Prostate gland (tissue), 2 donors: ENCODE measurements at regions not wholly inside any gene's neighbourhood (a gene's known extent, or its start where the extent isn't known, plus 50 kb on each side); places are given as distances from the start of the nearest gene placed in this dataset.

Experiments used
- POLR2AphosphoS5 ChIP-seq: sonication (generic); formaldehyde crosslinking; IDR thresholded peaks from one replicate; pipeline ENCODE4 v1.6.1; 2017; ENCODE audit warnings: antibody characterized with exemption
- TF ChIP-seq, protein P1 (sequence below), 4 experiments: fragments of 200-600 bp in 2 of 4; fragments of 450-650 bp in 2 of 4; sonication (generic) in 2 of 4; IDR thresholded peaks; 1 replicate in 3 of 4; 2 replicates in 1 of 4; pipeline ENCODE4 v1.5.1; 2016 to 2019; ENCODE audit warnings: antibody characterized with exemption in 4 of 4, mild to moderate bottlenecking in 2 of 4, moderate library complexity in 2 of 4

DNA sequence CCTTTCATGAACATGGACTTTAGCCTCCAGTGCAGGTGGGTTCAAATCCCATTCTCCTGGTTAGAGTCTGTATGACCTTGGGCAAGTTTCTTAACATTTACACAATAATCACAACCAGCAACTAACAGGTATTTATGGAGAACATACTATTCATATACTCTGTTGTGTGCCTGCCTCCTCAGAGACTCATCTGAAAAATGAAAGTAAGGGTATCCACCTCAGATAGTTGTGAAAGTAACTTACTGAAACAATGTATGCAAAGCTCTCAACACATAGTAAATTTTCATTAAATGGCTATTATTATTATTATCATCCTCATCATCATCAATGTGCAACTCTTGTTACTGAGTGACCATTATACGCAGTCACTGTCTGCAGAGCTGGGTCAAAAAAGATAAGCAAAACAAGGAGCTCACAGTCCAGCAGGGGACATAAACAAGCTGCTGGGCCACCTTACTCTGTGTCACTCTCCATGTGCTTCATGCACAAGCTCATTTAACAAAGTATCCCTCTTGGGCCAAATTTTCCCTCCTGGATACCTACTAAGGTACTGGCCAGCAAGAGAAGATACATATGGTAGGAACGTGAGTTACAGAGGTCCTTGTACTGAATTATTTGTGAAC lies 70.9 kb upstream of the FNDC3A start:
- TF ChIP-seq, protein P1, sequence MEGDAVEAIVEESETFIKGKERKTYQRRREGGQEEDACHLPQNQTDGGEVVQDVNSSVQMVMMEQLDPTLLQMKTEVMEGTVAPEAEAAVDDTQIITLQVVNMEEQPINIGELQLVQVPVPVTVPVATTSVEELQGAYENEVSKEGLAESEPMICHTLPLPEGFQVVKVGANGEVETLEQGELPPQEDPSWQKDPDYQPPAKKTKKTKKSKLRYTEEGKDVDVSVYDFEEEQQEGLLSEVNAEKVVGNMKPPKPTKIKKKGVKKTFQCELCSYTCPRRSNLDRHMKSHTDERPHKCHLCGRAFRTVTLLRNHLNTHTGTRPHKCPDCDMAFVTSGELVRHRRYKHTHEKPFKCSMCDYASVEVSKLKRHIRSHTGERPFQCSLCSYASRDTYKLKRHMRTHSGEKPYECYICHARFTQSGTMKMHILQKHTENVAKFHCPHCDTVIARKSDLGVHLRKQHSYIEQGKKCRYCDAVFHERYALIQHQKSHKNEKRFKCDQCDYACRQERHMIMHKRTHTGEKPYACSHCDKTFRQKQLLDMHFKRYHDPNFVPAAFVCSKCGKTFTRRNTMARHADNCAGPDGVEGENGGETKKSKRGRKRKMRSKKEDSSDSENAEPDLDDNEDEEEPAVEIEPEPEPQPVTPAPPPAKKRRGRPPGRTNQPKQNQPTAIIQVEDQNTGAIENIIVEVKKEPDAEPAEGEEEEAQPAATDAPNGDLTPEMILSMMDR (IDR thresholded peaks at IDR 0.05), result no peak
- no peak for TF ChIP-seq POLR2AphosphoS5
